ENCODE measurements at regions not wholly inside any gene's neighbourhood (a gene's known extent, or its start where the extent isn't known, plus 50 kb on each side); places are given as distances from the start of the nearest gene placed in this dataset.
"Not testable (repeated sequence)": the region's sequence is repeated elsewhere in the genome, so short reads cannot be mapped to it uniquely, and the experiment has no call there.

DNA sequence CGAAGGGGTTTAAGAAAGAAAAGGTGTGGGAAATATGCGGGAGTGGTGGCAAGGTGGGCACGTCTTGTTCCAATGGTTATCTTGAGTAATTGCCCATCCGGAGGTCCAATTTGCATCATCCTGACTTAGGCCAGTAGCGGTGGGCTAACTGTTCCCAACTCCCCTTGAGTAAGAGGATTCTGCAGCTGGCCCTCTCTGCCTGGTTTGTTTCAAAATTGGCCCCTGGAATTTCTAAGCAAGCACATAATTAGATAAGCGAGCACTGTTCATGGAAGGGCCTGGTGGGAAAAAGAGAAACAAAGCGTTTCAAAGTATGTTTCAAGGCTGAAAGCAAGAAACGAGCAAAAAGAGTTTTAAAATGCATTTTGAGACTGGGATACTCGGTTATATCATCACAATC lies 198.2 kb downstream of the CEP135 start:
- no peak for DNase-seq (ENCODE audit: low read depth, low spot score)

DNA sequence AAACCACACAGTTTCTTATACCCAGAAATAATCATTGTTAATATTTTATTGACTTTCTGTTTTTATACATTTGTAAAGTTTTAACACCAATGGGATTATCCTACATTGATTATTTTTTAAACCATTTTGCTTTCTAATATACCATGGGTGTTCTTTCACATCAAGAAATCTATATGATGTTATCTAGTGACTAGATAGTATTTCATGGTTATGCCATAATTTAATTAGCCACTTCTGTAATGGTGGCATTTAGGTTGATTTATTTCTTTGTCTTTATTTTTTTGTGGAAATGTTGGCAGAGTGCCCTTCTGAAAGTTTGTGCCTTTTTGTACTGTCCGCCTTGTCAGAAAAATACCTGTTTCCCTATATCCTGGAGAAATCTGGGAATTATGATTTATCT lies 193.3 kb downstream of the CEP135 start:
- DNase-seq (ENCODE audit: low read depth, low spot score): no peak

DNA sequence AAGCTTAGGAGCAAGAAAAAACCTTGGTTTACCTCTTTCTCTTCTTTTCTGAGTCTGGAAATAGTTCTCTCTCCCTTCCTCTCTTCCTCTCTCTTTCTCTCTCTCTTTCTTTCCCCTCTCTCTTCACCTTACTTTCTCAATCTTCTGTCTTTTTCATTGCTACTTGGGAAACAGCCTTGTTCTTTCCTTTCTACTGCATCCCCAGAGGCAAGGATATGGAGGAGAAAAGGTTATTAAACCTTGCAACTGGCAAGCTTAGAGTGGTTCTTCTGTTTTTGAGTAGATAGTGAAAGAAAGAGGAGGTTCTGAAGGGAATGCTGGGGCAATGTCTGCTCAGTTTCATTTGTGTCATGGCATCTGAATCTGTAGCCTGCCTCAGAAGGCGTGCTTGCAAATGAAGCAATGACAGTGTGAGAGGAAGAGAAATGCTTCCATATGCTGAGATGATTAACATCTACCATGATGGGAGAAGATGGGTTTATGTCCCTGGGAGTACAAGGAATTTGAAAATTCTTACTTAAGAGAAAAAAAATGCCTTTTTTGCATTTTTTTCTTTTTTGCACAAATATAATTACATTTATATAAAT lies 190.6 kb downstream of the CEP135 start:
- no peak for DNase-seq (ENCODE audit: low read depth, low spot score)

DNA sequence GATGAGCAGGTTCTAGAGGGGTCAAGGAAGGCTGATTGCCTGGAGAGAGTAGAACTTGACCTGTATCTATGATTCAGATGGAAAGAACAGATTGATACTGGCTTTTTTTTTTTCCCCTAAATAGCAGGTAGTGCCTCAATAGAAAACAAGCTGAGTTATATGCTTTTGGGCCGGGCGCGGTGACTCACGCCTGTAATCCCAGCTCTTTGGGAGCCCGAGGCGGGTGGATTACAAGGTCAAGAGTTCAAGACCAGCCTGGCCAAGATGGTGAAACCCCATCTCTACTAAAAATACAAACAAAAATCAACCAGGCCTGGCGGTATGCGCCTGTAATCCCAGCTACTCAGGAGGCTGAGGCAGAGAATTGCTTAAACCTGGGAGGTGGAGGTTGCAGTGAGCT lies 186.1 kb downstream of the CEP135 start:
- not testable (repeated sequence) for DNase-seq (ENCODE audit: low read depth, low spot score)

DNA sequence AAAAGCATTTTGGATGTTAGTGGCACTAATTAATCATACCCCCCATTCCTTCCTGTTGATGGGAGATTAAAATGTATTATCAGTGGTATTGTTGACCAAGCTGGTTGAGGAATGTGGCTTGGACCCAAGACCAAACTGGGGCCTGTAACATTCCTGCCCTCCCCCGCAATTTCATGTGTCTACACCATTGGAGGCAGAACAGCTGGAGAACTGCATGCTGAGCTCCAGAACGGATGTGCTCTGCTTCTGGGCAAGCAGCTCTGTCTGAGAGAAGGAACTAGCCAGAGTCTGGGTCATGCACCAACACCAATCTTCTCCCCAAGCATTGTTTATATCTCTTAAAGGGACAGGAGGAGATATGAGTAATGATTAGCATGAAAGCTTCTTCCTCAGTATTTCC lies 185.5 kb downstream of the CEP135 start:
- peak; percentile 80 for DNase-seq (ENCODE audit: low read depth, low spot score)

DNA sequence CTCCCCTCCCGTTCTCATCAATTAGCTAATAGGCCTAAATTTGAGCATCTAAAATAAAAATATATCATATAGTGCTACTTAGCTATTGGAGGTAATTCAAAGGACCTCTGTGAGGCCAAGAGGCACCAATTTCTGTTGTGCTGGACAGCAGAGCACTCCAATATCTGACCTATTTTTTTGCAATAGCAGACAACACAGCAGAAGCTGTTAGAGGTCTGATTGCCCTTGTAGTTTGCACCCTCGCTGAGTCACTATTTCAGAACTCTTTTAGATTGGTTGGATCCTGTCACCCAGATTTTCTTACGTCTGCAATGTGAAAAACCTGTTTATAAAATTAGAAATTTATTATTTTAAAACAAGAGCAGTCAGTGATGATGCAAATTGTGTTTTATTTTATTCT lies 184.1 kb downstream of the CEP135 start:
- DNase-seq (ENCODE audit: low read depth, low spot score): no peak

DNA sequence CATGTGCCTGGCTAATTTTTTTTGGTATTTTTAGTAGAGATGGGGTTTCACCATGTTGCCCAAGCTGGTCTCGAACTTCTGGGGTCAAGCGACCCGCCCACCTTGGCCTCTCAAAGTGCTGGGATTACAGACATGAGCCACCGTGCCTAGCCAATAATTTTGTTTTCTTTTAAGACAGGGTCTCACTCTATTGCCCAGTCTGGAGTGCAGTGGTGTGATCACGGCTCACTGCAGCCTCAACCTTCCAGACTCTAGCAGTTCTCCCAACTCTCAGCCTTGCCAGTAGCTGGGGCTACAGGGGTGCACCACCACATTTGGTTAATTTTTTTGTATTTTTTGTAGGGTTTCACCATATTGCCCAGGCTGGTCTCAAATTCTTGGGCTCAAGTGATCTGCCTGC lies 183.4 kb downstream of the CEP135 start:
- not testable (repeated sequence) for DNase-seq (ENCODE audit: low read depth, low spot score)

DNA sequence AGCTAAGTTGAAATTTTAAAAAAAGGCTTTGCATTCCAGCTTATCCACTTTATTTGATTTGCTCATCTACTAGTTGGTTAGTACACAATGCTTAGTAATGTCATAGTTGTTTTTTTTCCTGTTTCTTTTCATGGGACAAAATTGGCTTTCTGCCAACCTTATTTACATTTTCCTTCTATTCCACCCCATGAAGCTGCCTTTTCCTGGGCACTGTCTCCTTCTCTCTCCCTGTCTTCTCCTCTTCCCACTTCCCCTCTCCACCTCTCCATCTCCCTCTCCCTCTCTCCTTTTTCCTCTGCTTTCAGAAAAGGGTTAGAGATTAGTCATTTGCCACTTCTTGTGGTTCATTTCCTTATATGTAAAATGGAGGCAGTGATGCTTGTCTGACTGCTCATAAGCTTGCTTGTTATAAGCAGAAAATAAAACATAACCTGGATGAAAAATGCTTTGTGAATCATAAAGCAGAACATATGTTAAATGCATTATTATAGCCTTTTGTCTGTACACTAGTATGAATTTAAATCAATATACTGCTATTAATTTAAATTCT lies 181.9 kb downstream of the CEP135 start:
- no peak for DNase-seq (ENCODE audit: low read depth, low spot score)

DNA sequence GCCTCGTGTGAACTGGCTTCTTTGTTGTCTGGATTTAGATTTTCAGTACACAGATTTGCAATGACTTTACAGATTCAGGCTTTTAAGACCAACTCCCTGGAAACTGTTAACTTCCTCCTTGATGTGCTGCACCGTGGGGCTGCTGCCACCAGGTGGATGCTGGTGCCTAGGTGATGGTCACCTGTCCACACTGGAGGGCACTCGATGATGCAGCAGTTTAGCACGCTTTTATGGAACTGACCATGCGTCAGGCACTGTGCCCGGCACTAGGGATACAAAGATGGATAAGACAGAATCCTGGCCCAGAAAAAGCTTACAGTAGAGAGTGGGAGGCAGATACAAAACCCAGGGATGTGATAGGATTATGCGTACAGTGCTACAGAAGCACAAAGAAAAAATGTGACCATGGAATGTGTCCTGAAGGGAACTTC lies 180.7 kb downstream of the CEP135 start:
- DNase-seq (ENCODE audit: low read depth, low spot score): no peak

DNA sequence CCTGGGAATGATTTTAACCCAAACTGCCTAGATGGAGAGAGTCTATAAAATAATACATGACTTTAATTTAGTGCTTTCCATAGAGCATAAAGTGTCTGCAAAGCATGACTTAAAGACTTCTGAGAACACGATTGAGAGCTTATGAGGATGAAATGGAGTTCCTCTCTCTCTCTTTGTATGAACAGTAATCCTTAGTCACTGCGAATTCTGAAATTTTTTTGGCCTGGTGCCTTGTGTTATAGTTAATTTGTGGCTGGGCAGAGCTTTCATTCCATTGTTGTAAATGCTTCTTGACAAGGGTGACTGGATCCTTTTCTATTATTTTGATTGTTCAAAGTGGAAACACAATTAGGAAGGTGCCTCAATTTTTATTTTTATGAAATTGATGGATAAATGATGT lies 179.5 kb downstream of the CEP135 start:
- peak; percentile 40 for DNase-seq (ENCODE audit: low read depth, low spot score)

DNA sequence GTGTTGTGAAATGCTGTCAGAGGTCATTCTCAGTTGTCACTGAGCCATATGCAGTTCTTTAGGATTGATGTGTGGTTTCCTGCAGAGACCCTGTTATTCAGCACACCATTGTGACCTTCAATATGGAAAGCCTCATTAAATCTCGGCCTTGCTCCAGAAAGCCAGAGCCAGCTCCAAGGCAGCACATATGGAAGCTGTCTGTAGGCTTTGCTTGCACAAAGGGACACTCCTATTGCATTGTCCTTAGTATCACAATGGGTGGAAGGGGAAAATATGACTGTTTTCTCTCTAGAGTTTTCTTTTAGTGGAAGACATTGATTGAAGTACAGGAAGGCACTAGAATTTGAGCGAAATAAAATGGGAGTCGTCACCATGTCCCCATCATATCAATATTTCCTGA lies 179.0 kb downstream of the CEP135 start:
- DNase-seq (ENCODE audit: low read depth, low spot score): no peak

DNA sequence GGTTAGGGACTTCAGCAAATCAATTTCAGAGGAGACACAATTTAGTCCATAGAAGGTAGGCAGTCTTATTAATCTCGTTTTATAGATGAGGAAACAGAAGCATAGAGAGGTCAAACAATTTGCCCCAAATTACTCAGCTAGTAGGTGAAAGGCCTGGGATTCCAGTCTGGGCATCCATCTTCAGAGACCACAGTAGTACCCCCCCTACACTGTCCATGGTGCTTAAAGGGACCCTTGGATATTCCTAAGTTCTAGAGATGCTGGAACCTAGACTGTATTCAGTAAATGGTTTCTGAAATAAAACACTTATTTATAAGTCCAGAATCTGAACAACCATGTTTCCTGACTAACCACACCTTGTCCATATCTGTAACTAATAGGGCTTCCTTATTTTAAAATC lies 174.8 kb downstream of the CEP135 start:
- no peak for DNase-seq (ENCODE audit: low read depth, low spot score)

DNA sequence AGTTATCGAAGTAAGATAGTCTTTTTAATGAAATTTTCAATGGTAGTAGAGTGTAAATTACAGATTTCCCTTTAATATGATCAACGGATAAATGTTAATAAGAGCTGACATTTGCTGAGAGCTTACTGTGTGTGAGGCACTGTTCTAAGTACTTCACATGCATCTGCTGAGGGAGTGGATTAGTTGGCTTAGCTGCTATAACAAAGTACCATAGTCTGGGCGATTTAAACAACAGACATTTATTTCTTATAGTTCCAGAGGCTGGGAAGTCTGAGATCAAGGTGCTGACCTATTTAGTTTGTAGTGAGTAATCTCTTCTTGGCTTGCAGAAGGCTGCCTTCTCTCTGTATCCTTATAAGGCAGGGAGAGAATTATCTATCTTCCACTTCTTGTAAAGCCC lies 174.3 kb downstream of the CEP135 start:
- no peak for DNase-seq (ENCODE audit: low read depth, low spot score)

DNA sequence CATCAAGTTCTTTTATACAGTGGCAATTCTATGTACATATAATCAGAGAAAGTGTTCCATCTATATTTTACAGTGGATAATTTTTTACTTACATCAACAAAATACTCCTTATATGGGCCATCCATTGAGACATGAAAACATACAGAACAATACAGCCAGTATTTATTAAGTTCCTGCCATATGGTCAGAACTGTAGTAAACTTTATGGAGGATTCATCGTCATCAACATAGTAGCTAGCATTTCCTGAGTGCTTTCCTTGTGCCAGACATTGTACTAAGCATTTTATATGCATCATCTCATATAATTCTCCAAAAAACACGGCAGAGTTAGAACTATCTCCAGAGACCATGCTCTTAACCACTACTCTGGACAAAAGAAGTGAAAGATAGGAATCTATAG lies 170.1 kb downstream of the CEP135 start:
- no peak for DNase-seq (ENCODE audit: low read depth, low spot score)

DNA sequence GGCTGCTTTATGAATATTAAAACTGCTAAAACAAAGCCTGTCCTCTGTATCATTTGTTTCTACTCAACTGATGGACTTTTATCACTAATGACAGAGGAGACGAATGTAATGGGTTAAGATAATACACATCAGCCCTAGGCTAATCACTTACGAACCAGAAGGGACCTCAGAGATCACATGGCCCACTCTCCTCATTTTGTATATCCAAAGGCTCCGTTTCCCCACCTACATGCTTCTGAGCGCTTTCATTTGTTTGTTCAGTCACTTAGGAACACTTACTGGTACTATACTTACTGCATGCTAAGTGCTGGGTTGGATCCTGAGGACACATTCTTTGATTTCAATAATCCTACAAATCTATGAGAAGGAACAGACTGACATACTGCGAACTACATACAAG lies 169.3 kb downstream of the CEP135 start:
- DNase-seq (ENCODE audit: low read depth, low spot score): no peak

DNA sequence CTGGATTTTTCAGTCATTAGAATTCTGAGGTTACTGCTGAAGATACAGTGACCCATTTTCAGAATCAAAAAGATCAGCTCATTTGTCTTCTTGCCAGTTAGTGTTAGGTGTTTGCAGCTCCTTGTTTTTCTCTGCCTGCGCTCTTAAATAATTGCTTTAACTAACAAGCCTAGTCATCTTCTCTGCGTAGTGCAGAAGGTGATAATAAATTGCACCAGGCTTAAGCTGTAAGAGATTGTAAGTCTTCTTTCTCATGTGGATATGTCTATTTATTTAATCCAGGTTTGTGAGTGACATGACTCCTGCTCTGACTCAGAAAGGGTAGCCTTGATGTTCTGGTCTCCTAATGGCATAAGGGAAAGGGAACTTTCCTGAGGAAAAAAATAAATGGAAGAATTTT lies 167.2 kb downstream of the CEP135 start:
- DNase-seq (ENCODE audit: low read depth, low spot score): no peak

DNA sequence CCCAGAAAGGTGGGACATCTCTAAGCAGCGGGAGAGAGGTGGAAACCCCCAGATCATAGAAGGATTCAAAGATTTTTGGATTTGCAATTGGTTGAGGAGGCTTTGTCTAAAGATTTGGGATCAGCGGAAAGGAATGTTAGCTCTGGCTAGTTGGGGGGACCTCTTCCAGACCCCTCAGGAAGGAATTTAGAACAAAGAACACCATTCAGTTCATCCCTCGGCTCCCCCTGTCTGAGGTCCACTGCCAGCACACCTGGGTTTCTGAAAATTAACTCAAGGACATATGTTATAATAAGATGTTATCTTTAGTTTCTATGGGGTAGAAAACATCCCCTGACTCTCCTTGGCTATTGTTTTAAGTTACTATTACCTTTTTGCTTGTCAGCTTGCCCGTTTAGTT lies 163.6 kb downstream of the CEP135 start:
- DNase-seq (ENCODE audit: low read depth, low spot score): no peak

DNA sequence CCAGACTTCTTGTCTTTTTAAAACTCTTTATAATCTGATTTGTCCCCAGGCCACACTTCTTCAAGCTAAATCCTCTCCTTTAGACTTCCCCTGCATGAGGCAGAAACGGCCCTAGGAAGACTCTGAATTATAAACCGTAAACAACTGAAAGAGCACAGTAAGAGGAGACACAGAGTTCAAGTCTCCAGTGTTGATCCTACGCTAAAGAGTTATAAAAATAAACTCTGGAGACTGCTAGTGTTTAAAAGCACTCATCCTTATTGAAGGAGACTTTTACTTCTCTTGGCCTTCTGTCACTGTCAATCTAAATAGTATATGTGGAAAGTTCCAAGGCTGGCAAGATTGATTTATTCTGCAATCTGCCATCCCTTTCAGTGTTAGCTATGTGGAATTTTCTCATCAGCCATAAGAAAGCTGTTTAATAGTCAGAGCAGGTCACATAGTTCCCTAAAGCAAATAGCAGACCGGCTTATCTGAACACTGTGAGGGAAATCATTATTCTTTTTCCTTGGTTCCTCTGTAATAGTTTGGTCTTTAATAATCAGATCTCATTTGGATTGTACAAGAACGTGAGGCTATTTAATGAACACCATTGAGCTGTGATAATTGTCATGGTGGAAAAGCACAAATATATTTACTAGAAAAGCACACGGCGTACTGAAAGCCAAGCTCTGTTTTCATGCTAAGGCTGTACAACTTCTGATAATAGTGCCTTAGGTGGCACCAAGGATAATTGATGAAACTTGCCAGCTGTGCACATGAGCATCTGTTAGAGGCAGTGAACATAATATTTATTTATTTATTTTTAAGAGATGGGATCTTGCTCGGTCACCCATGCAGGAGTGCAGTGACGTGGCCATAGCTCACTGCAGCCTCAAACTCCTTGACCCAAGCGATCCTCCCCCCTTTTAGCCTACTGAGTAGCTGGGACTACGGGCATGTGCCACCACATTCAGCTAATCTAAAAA lies 157.7 kb downstream of the CEP135 start:
- no peak for DNase-seq (ENCODE audit: low read depth, low spot score)

DNA sequence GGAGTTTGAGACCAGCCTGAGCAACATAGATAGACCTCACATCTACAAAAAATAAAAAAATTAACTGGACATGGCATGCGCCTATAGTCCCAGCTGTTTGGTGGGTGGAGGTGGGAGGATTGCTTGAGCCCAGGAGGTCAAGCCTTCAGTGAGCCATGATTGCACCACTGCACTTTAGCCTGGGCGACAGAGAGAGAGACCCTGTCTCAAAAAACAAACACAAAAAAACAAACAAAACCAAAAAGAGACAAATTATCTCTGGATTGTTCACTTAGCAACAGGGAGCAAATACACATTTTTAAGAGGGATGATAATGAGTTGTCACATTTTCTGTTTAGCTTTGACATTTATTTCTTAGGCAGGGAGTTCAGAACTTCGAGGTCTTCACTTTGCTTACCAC lies 155.4 kb downstream of the CEP135 start:
- no peak for DNase-seq (ENCODE audit: low read depth, low spot score)

DNA sequence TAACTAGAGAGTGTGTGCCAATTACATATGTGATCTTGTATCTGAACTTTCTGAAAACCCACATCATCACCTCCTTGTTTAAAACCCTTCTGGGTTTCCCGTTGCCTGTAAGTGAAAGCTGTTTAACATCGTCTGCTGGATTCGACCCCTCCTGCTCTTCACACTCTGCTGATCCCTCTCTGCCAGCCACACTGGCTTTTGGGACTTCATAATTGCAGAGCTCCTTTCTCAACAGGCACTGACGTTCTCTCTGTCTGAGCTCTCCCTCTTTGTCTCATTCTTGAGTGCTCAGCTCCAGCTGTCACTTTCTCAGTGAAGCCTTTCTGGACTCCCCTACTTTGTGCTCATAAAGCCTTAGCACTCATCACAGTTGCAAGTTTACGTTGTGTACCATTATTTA lies 153.9 kb downstream of the CEP135 start:
- DNase-seq (ENCODE audit: low read depth, low spot score): no peak

DNA sequence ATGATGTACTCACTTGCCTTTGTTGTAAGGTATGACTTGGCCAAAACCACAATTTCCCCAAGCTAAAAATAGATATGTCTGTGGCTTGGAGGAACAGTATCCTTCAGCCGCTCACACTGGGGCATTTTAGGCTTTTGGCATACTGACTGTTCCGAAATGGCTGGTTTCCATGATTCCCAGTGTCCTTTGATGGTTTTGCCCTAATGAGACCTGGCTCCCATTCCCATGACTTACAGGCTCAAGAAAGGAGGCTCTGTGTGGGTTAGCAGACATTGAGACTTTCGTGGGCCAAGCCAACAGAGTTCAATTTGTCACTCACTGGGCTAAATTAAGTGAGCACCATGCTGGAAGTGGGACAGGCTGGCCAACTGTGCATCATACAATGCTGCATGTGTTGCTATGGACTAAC lies 150.6 kb downstream of the CEP135 start:
- DNase-seq (ENCODE audit: low read depth, low spot score): no peak

DNA sequence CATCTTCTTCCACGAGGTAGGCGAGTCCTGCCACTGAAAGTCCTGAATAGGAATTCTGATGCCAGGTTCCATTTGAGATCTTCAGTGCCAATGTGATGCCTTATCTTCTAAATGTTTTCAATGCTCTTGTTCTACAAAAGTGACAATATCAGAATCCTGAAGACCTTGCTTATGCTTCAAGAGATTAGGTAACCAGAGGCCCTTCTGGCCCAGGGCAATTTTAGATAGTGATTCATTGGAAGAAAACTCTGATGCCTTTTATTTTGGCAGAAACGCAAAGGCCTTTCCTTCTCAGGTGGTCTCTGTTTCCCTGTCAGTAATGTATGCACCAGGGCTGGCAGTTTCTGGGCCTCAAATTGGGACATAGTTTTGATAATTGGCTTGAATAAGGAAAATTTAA lies 144.8 kb downstream of the CEP135 start:
- no peak for DNase-seq (ENCODE audit: low read depth, low spot score)

DNA sequence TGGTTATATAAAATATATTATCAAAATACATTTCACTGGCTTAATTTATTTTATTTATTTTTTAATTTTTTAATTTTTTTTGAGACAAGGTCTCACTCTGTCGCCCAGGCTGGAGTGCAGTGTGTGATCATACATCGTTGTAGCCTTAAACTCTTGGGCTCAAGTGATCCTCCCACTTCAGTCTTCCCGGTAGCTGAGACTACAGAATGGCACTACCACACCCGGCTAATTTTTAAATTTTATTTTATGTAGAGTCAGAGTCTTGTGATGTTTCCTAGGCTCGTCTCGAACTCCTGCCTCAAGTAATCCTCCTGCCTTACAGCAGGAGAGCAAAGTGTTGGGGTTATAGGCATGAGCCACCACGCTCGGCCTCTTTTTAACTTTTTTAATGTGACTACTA lies 143.8 kb downstream of the CEP135 start:
- no peak for DNase-seq (ENCODE audit: low read depth, low spot score)

Measured in pulmonary artery endothelial cell (primary cell).